H9 (cell line): ENCODE measurements at regions not wholly inside any gene's neighbourhood (a gene's known extent, or its start where the extent isn't known, plus 50 kb on each side); places are given as distances from the start of the nearest gene placed in this dataset.

Experiments
- DNase-seq: peaks from one replicate; pipeline ENCODE4 v3.0.0-alpha.2; 2017
- H2AFZ ChIP-seq: one replicate; pipeline ENCODE4 v1.6.1; 2013; ENCODE audit warnings: mild to moderate bottlenecking, low read length, control low read depth, moderate library complexity
- H2AK5ac ChIP-seq: 2 replicates; pipeline ENCODE4 v1.6.1; 2013; ENCODE audit warnings: low read length, control low read depth, mixed read lengths; ENCODE audit not compliant: insufficient read length
- H2BK120ac ChIP-seq: one replicate; pipeline ENCODE4 v1.6.1; 2013; ENCODE audit warnings: low read depth, mild to moderate bottlenecking, low read length, control low read depth, inconsistent platforms; ENCODE audit not compliant: poor library complexity, severe bottlenecking
- H2BK12ac ChIP-seq: 2 replicates; pipeline ENCODE4 v1.6.1; 2013; ENCODE audit warnings: low read length, control low read depth, mixed read lengths, low read depth; ENCODE audit not compliant: insufficient read length
- H2BK15ac ChIP-seq: 2 replicates; pipeline ENCODE4 v1.6.1; 2013; ENCODE audit warnings: low read depth, low read length, control low read depth
- H2BK20ac ChIP-seq: one replicate; pipeline ENCODE4 v1.6.1; 2013; ENCODE audit warnings: low read depth, mild to moderate bottlenecking, low read length, control low read depth, inconsistent platforms; ENCODE audit not compliant: poor library complexity, severe bottlenecking
- H2BK5ac ChIP-seq: 2 replicates; pipeline ENCODE4 v1.6.1; 2013; ENCODE audit warnings: low read length, control low read depth, mixed read lengths; ENCODE audit not compliant: insufficient read length
- H3K14ac ChIP-seq: 2 replicates; pipeline ENCODE4 v1.6.1; 2013; ENCODE audit warnings: low read length, control low read depth; ENCODE audit not compliant: insufficient read depth
- H3K18ac ChIP-seq: 2 replicates; pipeline ENCODE4 v1.6.1; 2013; ENCODE audit warnings: low read depth, mild to moderate bottlenecking, mixed read lengths, low read length, control low read depth; ENCODE audit not compliant: insufficient read length
- H3K23ac ChIP-seq: 2 replicates; pipeline ENCODE4 v1.6.1; 2013; ENCODE audit warnings: low read length, control low read depth, mixed read lengths, low read depth; ENCODE audit not compliant: insufficient read length
- H3K23me2 ChIP-seq: 2 replicates; pipeline ENCODE4 v1.6.1; 2013; ENCODE audit warnings: low read depth, mild to moderate bottlenecking, mixed read lengths, low read length, control low read depth; ENCODE audit not compliant: insufficient read length, poor library complexity, severe bottlenecking
- H3K27ac ChIP-seq: 2 replicates; pipeline ENCODE4 v1.5.1; 2013; ENCODE audit warnings: low read length, control low read depth, mixed read lengths, low read depth; ENCODE audit not compliant: insufficient read length
- H3K27me3 ChIP-seq: 2 replicates; pipeline ENCODE4 v1.6.1; 2013; ENCODE audit warnings: low read length, control low read depth, inconsistent platforms; ENCODE audit not compliant: insufficient read depth
- H3K4ac ChIP-seq: 2 replicates; pipeline ENCODE4 v1.6.1; 2013; ENCODE audit warnings: low read depth, mild to moderate bottlenecking, control low read depth, inconsistent platforms, low read length, moderate library complexity
- H3K4me1 ChIP-seq: 2 replicates; pipeline ENCODE4 v1.6.1; 2013; ENCODE audit warnings: low read length, control low read depth, inconsistent platforms; ENCODE audit not compliant: insufficient read depth
- H3K4me2 ChIP-seq: 2 replicates; pipeline ENCODE4 v1.6.1; 2013; ENCODE audit warnings: low read length, control low read depth, mixed read lengths; ENCODE audit not compliant: insufficient read length, insufficient read depth
- H3K56ac ChIP-seq: 2 replicates; pipeline ENCODE4 v1.6.1; 2013; ENCODE audit warnings: low read depth, mild to moderate bottlenecking, mixed read lengths, low read length, control low read depth; ENCODE audit not compliant: insufficient read length
- H3K79me1 ChIP-seq: 2 replicates; pipeline ENCODE4 v1.6.1; 2013; ENCODE audit warnings: low read depth, mild to moderate bottlenecking, moderate library complexity, low read length, control low read depth, inconsistent platforms; ENCODE audit not compliant: insufficient read depth, poor library complexity, severe bottlenecking
- H3K79me2 ChIP-seq: 2 replicates; pipeline ENCODE4 v1.6.1; 2013; ENCODE audit warnings: low read length, control low read depth, inconsistent platforms; ENCODE audit not compliant: insufficient read depth
- H3K9ac ChIP-seq: 2 replicates; pipeline ENCODE4 v1.6.1; 2013; ENCODE audit warnings: low read length, control low read depth, mixed read lengths; ENCODE audit not compliant: insufficient read length; ENCODE audit errors: extremely low read depth
- H3K9me3 ChIP-seq: one replicate; pipeline ENCODE4 v1.6.1; 2013; ENCODE audit warnings: low read depth, low read length, inconsistent platforms; ENCODE audit not compliant: control insufficient read depth
- H3T11ph ChIP-seq: one replicate; pipeline ENCODE4 v1.6.1; 2013; ENCODE audit warnings: mild to moderate bottlenecking, low read length, control low read depth, inconsistent platforms
- H4K20me1 ChIP-seq: one replicate; pipeline ENCODE4 v1.6.1; 2013; ENCODE audit not compliant: control insufficient read depth, insufficient read length, insufficient read depth
- H4K5ac ChIP-seq: 2 replicates; pipeline ENCODE4 v1.6.1; 2013; ENCODE audit warnings: low read depth, mild to moderate bottlenecking, mixed read lengths, low read length, control low read depth; ENCODE audit not compliant: insufficient read length
- H4K8ac ChIP-seq: replicated peaks from 2 replicates; pipeline ENCODE4 v1.6.1; 2013; ENCODE audit warnings: low read length, control low read depth, mixed read lengths, low read depth; ENCODE audit not compliant: insufficient read length
- H4K91ac ChIP-seq: 2 replicates; pipeline ENCODE4 v1.6.1; 2013; ENCODE audit warnings: low read depth, mild to moderate bottlenecking, moderate library complexity, mixed read lengths, low read length, control low read depth; ENCODE audit not compliant: insufficient read length
- H3K27ac Mint-ChIP-seq, 3 experiments: 2 replicates in 2 of 3; 3 replicates in 1 of 3; pipeline ENCODE4 v1.8.0; 2020 to 2021; ENCODE audit warnings: mixed read lengths in 3 of 3, mild to moderate bottlenecking in 1 of 3, moderate library complexity in 1 of 3
- H3K27me3 Mint-ChIP-seq: 2 replicates; pipeline ENCODE4 v1.8.0; 2021; ENCODE audit warnings: low read depth, mild to moderate bottlenecking, moderate library complexity, mixed read lengths
- H3K36me3 Mint-ChIP-seq, 3 experiments: 2 replicates in 2 of 3; 3 replicates in 1 of 3; pipeline ENCODE4 v1.8.0; 2020 to 2021; ENCODE audit warnings: low read depth in 3 of 3, mixed read lengths in 3 of 3; ENCODE audit not compliant: insufficient read depth in 1 of 3
- H3K4me1 Mint-ChIP-seq, 2 experiments: 2 replicates each; pipeline ENCODE4 v1.8.0; 2020; ENCODE audit warnings: mixed read lengths in 2 of 2
- H3K4me3 Mint-ChIP-seq, 2 experiments: 2 replicates in 1 of 2; 3 replicates in 1 of 2; pipeline ENCODE4 v1.8.0; 2020 to 2021; ENCODE audit warnings: mild to moderate bottlenecking in 2 of 2, mixed read lengths in 2 of 2, moderate library complexity in 1 of 2
- H3K9me3 Mint-ChIP-seq, 2 experiments: 2 replicates in 1 of 2; 3 replicates in 1 of 2; pipeline ENCODE4 v1.8.0; 2020; ENCODE audit warnings: mild to moderate bottlenecking in 2 of 2, mixed read lengths in 2 of 2, moderate library complexity in 1 of 2
- WGBS: extraction: QIAGEN DNeasy Blood & Tissue Kit; methylation state at CpG from one replicate; pipeline ENCODE4 v1.1.7; 2013; ENCODE audit warnings: missing lambda C conversion rate, low lambda C conversion rate, mixed read lengths; ENCODE audit not compliant: insufficient read length; ENCODE audit errors: extremely low coverage; 5-methylcytosine and 5-hydroxymethylcytosine counted together
- TF ChIP-seq, protein P1 (sequence below): fragments of 200-600 bp; sonication (generic); conservative IDR thresholded peaks from 3 replicates; pipeline ENCODE4 v1.8.0; 2021; ENCODE audit warnings: antibody characterized with exemption, mild to moderate bottlenecking

GRCh38 chr3:102353805-102354204 lies 81.0 kb upstream of the ZPLD1 start:
- TF ChIP-seq, protein P1, sequence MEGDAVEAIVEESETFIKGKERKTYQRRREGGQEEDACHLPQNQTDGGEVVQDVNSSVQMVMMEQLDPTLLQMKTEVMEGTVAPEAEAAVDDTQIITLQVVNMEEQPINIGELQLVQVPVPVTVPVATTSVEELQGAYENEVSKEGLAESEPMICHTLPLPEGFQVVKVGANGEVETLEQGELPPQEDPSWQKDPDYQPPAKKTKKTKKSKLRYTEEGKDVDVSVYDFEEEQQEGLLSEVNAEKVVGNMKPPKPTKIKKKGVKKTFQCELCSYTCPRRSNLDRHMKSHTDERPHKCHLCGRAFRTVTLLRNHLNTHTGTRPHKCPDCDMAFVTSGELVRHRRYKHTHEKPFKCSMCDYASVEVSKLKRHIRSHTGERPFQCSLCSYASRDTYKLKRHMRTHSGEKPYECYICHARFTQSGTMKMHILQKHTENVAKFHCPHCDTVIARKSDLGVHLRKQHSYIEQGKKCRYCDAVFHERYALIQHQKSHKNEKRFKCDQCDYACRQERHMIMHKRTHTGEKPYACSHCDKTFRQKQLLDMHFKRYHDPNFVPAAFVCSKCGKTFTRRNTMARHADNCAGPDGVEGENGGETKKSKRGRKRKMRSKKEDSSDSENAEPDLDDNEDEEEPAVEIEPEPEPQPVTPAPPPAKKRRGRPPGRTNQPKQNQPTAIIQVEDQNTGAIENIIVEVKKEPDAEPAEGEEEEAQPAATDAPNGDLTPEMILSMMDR: no peak
- no peak overlapping the region for H3K18ac ChIP-seq
- no peak overlapping the region for H2AFZ ChIP-seq
- no CpG with 5 or more reads among the region's 1 CpG for WGBS
- no peak overlapping the region for H4K91ac ChIP-seq
- no peaks in the 10 kb centered on the region for H3K4me1 ChIP-seq
- Mint-ChIP-seq H3K36me3 (no peaks in the 10 kb centered on the region), H3K4me1 (peaks cover 21 to 25% of the 10 kb centered on the region in 2 experiments), H3K9me3 (no peaks in the 10 kb centered on the region), H3K27ac (no peak overlapping the region), H3K4me3 (no peak overlapping the region), H3K27me3 (no peaks in the 10 kb centered on the region)
- no peaks in the 10 kb centered on the region for H3K9me3 ChIP-seq
- H3K79me1 ChIP-seq: no peaks in the 10 kb centered on the region
- H2BK5ac ChIP-seq: no peak overlapping the region
- no peak overlapping the region for H3K4ac ChIP-seq
- H2BK12ac ChIP-seq: no peak overlapping the region
- no peak overlapping the region for H3K27ac ChIP-seq
- H3K27me3 ChIP-seq: no peaks in the 10 kb centered on the region
- H3K23me2 ChIP-seq: no peaks in the 10 kb centered on the region
- no peak overlapping the region for H3K4me2 ChIP-seq
- no peak overlapping the region for H3K14ac ChIP-seq
- no peak overlapping the region for H3K23ac ChIP-seq
- no peak overlapping the region for H3K9ac ChIP-seq
- no peak overlapping the region for H3T11ph ChIP-seq
- no peak for DNase-seq
- no peak overlapping the region for H2BK120ac ChIP-seq
- no peak overlapping the region for H2BK20ac ChIP-seq
- no peak overlapping the region for H4K8ac ChIP-seq
- H4K5ac ChIP-seq: no peak overlapping the region
- H2AK5ac ChIP-seq: no peak overlapping the region
- no peaks in the 10 kb centered on the region for H4K20me1 ChIP-seq
- H2BK15ac ChIP-seq: no peak overlapping the region
- no peaks in the 10 kb centered on the region for H3K79me2 ChIP-seq
- H3K56ac ChIP-seq: no peak overlapping the region
